HG03095 (cell line): ENCODE measurements at regions not wholly inside any gene's neighbourhood (a gene's known extent, or its start where the extent isn't known, plus 50 kb on each side); places are given as distances from the start of the nearest gene placed in this dataset.
"Not testable (repeated sequence)": the region's sequence is repeated elsewhere in the genome, so short reads cannot be mapped to it uniquely, and the experiment has no call there.

ENCODE experiments used
- ATAC-seq: cut with Tn5 transposase; IDR thresholded peaks from one replicate; pipeline ENCODE4 v1.9.1; 2021; ENCODE audit warnings: moderate library complexity; ENCODE audit not compliant: unreplicated experiment

- ATAC-seq = no peak
These were observed 101.1 kb downstream of the TMEM215 start for GRCh38 chr9:32884482-32884881.

- ATAC-seq = no peak
These were observed 102.7 kb downstream of the TMEM215 start for GRCh38 chr9:32886021-32886420.

GRCh38 chr9:32894485-32894884 is 106.9 kb downstream of the APTX start:
- not testable (repeated sequence) for ATAC-seq

GRCh38 chr9:32899181-32899580 is 102.2 kb downstream of the APTX start:
- no peak for ATAC-seq

- no peak for ATAC-seq
These were observed 101.7 kb downstream of the APTX start for GRCh38 chr9:32899761-32900160.

GRCh38 chr9:32906213-32906612 is 95.2 kb downstream of the APTX start:
- peak; percentile 96 for ATAC-seq

GRCh38 chr9:32915802-32916201 is 85.6 kb downstream of the APTX start:
- no peak for ATAC-seq

GRCh38 chr9:32918628-32919027 is 82.8 kb downstream of the APTX start:
- ATAC-seq = no peak
